Ureter (tissue), 1 donor: ENCODE measurements at regions not wholly inside any gene's neighbourhood (a gene's known extent, or its start where the extent isn't known, plus 50 kb on each side); places are given as distances from the start of the nearest gene placed in this dataset.
"Not testable (repeated sequence)": the region's sequence is repeated elsewhere in the genome, so short reads cannot be mapped to it uniquely, and the experiment has no call there.

Experiments
- DNase-seq: peaks from one replicate; pipeline ENCODE4 v3.0.0-alpha.2; 2020; ENCODE audit warnings: low spot score
- donor health status: DM: yes; HTN: yes; CAD: no.

DNA sequence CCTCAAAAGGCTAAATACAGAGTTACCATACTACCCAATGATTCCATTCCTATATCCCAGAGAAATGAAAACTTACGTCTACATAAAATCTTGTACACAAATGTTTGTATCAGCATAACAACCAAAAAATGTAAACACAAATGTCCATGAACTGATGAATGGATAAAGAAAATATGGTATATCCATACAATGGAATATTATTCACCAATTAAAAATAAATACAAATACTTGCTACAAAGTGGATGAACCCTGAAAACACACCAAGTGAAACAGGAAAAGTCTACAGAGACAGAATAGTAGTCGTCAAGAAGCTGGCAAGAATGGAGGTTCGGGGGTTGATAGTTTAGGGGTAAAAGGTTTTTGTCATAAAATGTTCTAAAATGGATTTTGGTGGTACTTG lies 54.0 kb upstream of the ANKRD28 start:
- DNase-seq: no peak

DNA sequence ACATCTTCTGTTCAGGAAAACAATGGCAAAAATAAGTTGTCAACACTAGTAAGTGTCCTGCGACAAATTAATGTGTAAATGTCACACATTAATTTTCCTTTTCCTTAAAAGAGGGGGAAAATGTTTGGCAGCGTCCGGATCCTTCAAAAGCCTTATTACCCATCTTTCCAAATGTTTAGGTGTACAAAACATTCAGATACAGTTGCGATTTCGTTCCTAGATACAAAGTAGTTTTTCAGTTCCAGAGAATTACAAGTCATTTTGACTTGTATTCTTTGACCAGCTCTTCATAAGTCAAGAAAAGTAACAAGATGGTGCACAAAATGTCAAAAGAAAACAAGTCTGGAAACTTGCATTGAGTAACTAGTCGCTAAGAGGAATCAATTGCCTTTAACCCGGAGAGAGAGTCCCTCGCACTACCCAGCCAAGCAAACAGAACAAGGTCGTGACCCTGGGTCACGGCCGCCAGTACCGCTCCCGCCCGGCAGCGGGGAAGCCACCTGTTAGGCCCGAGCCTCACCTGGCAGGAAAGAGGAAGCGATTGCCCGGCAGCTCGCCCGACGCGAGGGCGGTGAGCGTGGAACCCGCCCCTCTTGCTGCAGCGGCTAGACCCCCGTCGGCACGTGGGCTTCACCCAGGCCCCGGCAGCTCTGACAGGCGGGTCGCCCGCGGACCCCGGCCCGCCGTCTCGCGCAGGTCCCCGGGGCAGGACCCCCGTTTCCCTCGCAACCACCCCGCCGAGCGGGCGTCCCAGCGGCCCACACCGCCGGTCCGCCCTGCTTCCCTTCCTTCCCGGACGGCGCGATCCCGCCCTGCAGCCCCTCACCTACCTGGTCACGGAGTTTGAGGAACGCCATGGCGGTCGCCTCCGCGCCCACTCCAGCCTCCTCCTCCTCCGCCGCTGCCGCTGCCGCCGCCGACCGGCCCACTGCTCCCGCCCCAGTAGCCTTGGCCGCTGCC lies 61.0 kb upstream of the ANKRD28 start:
- peak; percentile 56 for DNase-seq

DNA sequence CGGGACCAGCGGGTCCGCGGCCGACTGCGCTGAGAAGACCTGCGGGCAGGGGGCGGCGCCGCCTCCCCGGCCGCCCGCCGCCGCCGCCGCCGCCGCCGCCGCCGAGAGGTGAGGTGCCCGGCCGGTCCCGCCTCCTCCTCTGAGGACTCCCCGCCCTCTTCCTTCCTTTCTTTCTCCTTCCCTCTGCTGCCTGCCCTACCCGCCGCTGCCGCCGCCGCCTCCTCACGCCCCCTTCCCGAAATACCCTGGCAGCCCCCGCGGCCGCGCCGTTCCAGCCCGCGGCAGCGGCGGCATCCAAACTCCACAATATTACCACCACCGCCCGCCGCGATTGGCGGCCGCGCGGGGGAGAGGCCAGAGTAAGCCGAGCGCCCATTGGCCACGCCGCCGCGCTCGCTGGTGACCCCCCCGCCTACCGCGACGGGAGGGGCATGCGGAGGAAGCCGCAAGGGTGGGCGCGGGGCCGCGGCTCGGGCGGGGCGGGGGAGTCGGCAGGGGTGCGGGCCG lies 61.8 kb upstream of the ANKRD28 start:
- DNase-seq: peak; percentile 83

DNA sequence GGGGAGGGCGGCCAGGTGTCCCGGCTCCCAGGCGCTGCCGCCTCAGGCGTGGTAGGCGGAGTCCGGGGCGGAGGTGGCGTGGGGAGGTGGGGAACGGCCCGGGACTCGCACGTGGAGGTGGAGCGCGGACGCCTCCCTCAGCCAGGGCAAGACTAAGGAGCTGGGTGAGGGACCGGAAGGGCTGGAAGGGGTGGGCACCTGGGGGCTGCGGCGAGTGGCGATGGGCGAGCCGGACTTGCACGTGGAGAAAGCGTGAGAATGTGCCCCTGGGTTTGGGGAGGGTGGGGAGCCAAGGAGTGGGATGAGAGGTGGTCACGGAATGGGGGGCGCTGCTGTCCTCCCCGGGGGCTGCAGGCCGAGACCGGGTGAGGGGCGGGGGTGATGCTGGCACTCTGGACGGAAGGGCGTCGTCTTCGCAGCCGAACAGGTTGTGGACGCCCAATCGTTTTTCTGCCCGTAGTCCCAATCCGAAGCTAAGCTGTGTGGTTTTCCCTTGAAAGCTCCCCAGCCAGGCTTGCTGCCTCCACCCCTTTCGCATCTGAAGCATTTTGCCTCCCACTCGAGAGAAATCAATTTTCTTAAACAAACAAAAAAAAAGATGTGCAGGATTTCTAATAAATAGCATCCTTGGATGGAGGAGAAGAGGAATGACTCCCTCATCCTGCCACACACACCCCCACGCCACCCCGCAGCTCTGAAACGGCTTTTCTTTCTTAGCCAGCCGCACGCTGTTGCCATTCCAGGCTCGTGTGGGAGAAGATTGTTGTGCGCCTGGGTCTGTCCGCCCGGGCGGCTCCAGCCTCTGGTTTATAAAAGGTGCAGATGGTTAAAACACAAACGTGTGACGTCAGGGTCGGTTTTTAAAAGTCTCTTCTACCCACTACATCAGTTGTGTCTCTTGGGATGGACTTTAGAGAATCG lies 62.5 kb upstream of the ANKRD28 start:
- peak; percentile 50 for DNase-seq

DNA sequence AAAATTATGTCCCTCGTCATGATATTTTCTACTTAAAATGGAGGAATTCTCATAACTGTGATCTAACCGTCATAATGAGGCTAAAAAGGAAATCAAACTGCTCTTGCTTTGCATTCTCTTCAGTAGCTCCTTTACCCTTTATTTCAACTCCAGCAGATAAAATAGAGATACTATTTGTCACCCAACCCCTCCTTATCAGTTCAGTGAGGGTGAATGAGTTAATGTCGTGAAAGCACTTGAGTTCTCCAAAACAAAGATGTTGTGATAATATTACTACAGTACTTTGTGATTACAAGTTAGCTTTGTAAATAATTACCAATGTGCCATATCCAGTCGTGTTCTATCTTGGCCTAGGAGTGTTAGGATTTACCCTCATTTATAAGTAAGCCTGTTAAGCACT lies 63.4 kb upstream of the ANKRD28 start:
- DNase-seq: no peak

DNA sequence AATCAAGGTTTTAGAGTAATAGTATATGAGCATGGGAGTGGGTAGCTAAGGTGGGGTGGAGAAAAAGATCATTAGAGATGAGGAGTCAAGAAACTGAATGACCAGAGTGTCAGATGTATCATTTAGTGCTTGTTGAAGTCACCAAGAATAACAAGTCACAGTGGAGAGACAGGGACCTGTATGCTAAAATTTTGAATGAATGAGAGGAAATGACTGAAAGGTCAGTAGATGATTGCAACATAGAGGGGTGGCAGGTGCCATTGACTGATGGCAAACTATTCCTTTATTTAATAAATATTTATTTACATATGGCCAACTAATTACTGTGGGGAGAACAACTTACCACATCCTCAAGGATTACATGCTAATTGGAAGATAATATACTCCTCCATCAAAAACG lies 75.0 kb upstream of the ANKRD28 start:
- DNase-seq: no peak

DNA sequence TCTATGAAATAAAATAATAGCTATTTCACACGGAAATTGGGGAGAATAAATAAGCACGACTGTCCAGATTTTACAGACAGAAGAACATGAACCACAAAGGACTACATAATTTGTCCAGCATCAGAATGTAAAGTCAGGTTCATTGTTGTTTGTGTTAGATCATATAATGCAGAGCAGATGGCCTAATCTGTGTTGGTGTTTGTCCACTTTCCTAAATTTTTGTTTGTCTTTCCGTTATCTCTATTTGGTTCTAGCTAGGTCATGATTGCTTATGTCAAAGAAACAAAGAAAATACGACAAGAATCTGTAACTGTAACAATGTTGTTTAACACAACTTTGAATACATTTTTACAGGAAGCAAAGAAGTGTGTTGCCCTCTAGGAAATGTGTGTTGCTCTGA lies 75.6 kb upstream of the ANKRD28 start:
- DNase-seq: no peak

DNA sequence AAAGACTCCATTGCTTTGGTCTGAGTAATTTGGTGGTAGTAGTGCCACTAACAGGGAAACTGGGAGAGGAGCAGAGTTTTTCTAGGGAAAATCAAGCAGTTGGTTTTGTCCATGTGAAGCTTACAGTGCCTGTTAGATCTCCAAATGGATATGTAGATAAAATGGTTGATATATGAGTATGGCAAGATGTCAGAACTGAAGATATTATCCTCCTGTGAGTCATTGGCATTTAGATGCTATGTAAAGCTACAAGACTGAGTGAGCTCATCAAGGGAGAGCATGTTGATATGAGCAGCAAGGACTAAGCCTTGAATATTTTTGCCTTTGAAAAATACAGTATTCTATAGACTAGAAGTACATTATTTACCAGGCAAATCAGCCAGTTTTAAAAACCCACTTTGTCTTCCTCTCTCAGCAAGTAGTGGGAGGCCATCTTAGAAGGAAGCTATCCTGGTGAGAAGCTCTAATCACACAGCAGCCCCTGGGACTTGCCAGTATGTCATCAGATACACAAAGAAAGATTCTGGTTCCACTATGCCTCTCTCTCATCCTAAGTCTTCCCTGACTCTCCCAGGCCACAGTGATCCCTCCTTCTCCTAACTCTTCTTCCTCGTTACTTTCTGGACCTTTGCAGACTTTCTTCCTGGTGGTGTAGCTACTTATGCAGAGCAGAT lies 77.4 kb upstream of the ANKRD28 start:
- DNase-seq: no peak

DNA sequence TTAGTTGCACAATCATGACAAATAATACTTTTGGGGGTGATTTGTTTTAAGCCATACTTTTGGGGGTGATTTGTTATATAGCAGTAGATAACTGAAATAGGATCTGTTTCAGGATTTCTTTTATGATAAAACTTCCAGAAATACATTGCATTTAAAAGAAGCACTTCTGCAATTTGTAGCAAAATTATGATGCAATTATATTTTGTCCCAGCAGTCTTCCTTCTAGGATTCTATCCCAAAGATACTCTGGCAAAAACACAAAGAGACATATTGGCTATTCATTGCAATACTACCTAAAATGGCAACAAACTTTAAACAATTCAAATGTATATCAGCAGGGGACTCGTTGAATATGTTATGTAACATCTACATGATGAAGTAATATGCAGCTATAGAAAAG lies 78.9 kb upstream of the ANKRD28 start:
- DNase-seq: no peak

DNA sequence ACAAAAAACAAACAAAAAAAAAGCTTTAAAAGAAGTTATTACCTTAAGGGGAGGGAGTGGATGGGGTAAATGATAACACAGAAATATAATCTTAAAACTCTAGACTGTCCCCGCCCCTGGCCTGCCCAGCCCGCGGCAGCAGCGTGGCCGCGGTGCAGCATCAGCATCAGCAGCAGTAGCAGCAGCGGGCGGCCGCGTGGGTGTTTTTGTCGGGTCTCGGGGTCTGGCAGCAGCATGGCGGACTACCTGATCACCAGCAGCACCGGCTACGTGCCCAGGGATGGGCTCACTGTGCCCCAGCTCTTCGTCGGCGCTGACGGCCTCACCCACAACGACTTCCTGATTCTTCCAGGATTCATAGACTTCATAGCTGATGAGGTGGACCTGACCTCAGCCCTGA lies 80.0 kb upstream of the ANKRD28 start:
- DNase-seq: no peak

DNA sequence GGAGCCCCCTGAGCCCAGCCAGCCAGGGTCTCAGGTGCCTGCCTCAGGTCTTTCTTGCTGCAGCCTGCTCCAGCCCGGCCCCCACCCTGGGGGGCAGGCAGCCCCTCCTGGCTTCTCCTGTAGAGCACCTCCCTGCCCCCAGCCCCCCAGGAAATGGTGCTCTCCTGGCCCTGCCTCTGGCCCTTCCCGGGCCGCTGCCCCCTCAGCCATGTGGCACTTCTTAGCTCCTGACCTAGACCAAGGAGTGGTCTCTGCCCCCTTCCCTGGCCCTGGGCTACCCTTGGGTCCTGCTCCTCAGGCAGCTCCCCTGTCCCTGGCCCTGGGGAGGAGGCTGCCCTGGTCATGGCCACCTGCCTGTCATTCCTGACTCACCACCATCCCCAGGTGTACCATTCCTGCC lies 82.0 kb upstream of the ANKRD28 start:
- not testable (repeated sequence) for DNase-seq

DNA sequence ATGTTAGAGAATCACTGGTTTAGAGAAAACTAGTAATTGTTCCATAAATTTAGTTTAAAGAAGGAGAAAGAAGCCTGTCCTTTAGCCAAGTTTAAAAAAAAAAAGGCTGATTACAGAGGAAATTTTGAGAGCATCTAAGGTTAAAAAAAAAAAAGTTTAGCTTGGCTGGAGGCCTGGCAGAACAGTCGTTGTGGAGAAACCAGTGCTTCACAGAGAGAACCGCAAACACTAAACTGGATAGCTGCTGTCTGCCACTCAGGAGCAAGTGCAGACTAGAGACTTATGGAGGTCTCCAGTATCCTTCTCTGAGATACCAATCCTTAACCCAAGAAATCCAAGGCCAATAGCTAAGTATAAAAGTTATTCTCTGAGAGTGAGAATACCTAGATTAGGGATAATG lies 84.8 kb upstream of the ANKRD28 start:
- no peak for DNase-seq

DNA sequence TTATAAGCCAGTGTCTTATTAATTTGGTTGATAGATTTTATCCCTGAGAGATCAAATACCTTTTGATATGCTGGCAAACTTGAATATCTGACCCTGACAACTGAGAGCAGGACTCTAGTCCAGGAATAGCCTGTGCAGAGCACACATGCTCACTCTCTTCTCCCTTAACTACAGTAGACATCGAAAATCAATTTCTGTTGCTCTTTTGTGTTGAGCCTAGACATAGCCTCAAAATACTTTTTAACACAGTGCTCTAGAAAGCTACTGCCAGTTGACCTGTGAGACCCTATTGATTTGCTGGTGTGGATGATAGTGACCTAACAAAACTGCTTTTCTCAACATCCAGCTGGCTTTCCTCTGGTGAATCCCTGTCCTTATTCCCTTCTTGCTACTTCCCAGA lies 86.4 kb upstream of the ANKRD28 start:
- DNase-seq: no peak

DNA sequence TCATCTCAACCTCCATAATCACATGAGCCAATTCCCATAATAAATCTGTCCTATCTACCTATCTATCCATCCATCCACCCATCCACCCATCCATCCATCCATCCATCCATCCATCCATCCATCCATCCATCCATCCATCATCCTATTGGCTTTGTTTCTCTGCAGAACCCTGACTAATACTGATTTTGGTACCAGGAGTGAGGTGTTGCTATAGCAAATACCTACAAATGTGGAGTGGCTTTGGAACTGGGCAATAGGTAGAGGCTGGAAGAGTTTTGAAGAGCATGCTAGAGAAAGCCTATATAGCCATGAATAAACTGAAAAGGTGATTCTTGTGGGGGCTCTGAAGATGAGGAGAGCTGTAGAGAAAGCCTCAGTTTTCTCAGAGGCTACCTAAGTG lies 88.7 kb upstream of the ANKRD28 start:
- no peak for DNase-seq

DNA sequence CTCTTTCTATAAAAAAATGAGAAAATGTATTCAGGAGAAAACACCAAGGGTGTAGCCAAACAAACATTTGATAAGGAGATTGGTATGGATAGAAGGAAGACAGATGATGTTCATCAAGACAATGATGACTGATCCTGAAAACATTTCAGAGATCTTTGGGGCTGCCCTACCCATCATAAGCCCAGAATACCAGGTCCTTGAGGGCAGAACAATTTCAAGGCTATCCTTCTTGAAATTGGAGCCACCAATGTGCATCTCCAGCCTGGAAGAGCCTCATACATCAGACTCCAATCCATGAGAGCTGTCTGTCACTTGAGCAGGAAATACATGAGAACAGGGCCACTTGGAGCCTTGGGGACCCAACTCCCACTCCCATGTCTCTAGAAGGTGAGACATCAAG lies 89.5 kb upstream of the ANKRD28 start:
- DNase-seq: no peak

DNA sequence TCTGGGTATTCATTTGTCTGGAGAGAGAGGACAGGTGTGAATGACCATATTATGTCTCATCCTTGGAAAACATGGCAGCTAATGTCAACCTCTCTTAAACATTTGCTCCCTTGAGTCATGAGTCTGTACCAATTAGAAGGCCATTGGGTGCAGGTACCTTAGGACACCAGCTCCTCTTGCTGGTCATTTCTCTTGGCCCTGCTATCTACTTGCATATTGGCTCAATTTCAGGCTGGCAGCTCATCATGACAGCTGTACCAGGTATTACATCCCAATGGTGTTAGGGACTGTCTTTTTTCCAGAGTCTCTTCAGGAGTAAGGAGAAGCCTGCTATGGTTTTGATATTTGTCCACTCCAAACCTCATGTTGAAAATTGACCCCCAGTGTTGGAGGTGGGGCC lies 92.2 kb upstream of the ANKRD28 start:
- no peak for DNase-seq

DNA sequence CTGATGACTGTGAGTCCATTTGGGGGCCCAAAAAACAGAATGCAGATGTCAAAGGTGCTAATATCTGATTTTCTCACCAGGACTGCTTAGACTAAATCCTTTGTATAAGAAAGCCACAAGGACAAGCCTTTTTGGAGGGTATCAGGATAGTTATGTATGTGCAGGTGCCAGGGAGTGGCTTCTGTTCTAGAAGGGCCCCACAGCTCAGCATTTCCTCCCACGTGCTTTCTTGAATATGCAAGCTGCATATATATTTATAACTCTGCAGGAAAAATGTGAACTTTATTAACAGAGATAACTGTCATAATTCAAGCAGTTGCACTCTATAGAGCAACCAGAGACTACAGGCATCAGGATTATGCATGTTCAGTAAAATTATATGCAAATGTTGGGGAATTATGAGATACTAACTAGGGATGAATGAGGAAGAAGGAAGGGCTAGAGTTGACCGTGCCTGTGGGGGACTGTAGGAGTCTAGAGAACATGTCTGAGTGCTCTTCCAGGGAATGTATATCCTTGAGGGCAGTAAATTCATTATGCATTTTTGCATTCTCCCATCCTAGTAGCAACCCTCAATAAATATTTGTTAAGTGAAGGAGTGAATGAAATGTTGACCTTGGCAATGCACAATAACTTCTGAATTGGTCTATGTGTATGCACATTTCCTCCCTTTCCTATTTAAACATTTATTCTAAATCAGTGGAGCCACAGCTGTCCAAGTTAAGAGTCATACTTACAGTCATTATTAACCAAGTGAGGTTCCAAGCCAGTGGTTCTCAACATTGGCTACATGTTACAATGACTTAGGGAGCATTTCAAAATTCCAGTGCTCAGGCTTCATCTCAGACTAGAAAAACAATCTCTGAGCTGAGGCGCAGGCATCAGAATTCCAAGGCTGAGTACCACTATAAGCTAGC lies 94.8 kb upstream of the ANKRD28 start:
- no peak for DNase-seq

DNA sequence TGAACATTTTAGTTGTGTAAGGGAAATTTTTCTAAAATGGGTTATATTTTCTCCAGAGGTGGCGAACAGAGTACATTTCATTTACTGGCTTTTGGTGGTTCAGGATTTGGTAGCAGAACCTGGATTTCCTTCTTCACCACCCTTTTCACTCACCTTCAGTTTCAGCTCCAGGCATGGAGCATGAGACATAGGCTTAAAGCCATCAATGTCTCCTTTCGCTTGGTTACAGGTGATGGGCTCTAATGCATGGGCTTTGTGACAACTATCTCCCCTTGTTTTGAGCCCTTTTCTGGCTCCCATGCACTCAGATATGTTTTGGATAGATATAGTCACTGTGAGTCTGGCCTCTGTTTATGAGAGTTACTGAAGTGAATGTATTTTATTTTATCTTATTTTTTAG lies 96.6 kb upstream of the ANKRD28 start:
- no peak for DNase-seq

DNA sequence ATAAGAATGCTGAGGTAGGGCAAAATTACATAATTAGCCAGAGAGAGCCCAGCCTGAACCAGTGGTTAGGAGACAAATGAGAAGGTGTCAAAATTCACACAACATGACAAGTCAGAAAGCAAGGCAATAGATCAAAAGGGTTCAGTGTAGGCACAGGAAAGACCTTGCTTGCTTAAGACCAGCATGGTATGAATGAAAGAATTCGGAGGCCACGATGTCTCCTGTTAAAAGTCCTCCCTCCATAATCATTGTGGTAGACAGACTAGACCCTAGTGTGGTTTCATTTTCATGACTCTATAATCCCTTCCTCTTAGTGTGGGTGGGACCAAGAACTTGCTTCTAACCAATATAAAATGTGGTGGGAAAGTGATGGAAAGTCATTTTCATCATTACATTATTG lies 98.7 kb upstream of the ANKRD28 start:
- no peak for DNase-seq

DNA sequence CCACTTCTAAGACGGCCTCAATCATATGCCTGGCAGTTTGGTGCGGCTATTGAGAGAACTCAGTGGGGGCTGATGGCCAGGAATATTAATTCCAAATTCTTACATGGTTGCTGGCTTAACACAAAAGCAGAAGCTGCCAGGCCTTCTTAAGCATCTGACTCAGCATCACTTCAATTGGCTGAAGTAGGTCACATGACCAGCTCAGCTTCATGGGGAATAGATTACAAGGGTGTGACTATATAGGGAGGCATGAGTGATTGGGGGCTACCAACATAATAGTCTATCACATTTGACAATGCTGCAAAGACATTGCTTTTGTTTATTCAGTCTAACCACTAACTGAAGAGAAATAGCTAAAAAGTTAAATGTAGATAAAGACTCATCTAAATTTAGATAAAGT lies 101.6 kb upstream of the ANKRD28 start:
- no peak for DNase-seq

DNA sequence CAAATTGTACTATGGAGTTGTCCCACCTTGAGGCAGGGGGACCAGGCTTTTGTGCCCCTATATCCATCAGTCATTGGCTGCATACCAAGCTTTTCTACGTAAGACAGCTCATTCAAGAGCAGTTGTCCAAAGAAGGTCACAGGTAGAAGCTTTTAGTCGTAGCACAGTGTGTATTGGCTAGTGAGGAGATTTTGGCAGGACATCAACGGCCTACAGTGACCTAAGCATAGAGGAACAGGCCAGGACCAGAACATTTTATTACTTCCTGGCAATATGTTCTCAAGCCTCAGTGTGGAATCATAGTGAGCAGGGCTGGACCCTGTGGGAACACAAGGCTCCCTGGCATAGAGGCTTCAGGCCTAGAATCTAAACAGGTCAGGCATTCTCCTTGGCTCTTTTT lies 105.4 kb upstream of the ANKRD28 start:
- peak; percentile 59 for DNase-seq
